HEK293 (cell line): ENCODE measurements at regions not wholly inside any gene's neighbourhood (a gene's known extent, or its start where the extent isn't known, plus 50 kb on each side); places are given as distances from the start of the nearest gene placed in this dataset.
A peak's percentile ranks its signal among the peaks of the same experiment; 100 is the strongest.

Experiments used
- CTCF ChIA-PET: fragments of 350-600 bp; formaldehyde crosslinking; extraction: SDS; loops from one replicate; lab custom pipeline; 2021; ENCODE audit warnings: antibody characterized with exemption; lab: Yijun Ruan, JAX
- POLR2A ChIA-PET: fragments of 300-600 bp; formaldehyde crosslinking; extraction: SDS; loops from one replicate; lab custom pipeline; 2020; ENCODE audit warnings: antibody characterized with exemption, inconsistent platforms; lab: Yijun Ruan, JAX
- H3K27ac ChIP-seq: fragments of 200-500 bp; sonication (Bioruptor generic); 2 replicates; pipeline ENCODE4 v1.5.1; 2014; ENCODE audit warnings: low read depth, low read length, control low read depth, inconsistent platforms; ENCODE audit errors: extremely low read depth
- H3K36me3 ChIP-seq, 2 experiments: fragments of 200-500 bp in 1 of 2; sonication (Bioruptor generic) in 1 of 2; 1 replicate in 1 of 2; 2 replicates in 1 of 2; pipeline ENCODE4 v1.5.1; 2014 to 2017; ENCODE audit warnings: inconsistent platforms in 2 of 2, low read length in 2 of 2; ENCODE audit not compliant: control insufficient read depth in 2 of 2, insufficient read depth in 1 of 2
- H3K4me1 ChIP-seq: fragments of 200-500 bp; sonication (Bioruptor generic); 2 replicates; pipeline ENCODE4 v1.5.1; 2014; ENCODE audit warnings: mild to moderate bottlenecking, low read length, inconsistent platforms; ENCODE audit not compliant: control insufficient read depth, insufficient read depth
- H3K4me3 ChIP-seq: 2 replicates; pipeline ENCODE4 v1.5.1; 2011; ENCODE audit warnings: low read depth, mild to moderate bottlenecking, control low read depth, low read length, moderate library complexity
- H3K9me3 ChIP-seq: fragments of 200-500 bp; sonication (Bioruptor generic); 2 replicates; pipeline ENCODE4 v1.5.1; 2014; ENCODE audit warnings: low read depth, low read length, inconsistent platforms; ENCODE audit not compliant: control insufficient read depth, insufficient read depth
- EGR2 ChIP-seq: fragments of 450-650 bp; formaldehyde crosslinking; IDR thresholded peaks from 2 replicates; pipeline ENCODE4 v1.5.1; 2016; ENCODE audit warnings: low read depth, missing biosample characterization, missing genetic modification characterization
- HOXA7 ChIP-seq: sonication (generic); formaldehyde crosslinking; IDR thresholded peaks from 2 replicates; pipeline ENCODE4 v1.8.1; 2022; ENCODE audit warnings: missing genetic modification reagents, borderline replicate concordance
- HOXC10 ChIP-seq: sonication (generic); formaldehyde crosslinking; IDR thresholded peaks from 2 replicates; pipeline ENCODE4 v1.8.1; 2023; ENCODE audit warnings: mild to moderate bottlenecking, missing genetic modification reagents
- INSM2 ChIP-seq: fragments of 450-650 bp; formaldehyde crosslinking; IDR thresholded peaks from 2 replicates; pipeline ENCODE4 v1.5.1; 2016; ENCODE audit warnings: missing biosample characterization, missing genetic modification characterization
- MZF1 ChIP-seq: fragments of 450-650 bp; formaldehyde crosslinking; IDR thresholded peaks from 2 replicates; pipeline ENCODE4 v1.5.1; 2017; ENCODE audit warnings: missing biosample characterization, missing genetic modification characterization, borderline replicate concordance
- PATZ1 ChIP-seq: fragments of 450-650 bp; formaldehyde crosslinking; IDR thresholded peaks from 2 replicates; pipeline ENCODE4 v1.5.1; 2016; ENCODE audit warnings: missing biosample characterization, missing genetic modification characterization
- PRDM10 ChIP-seq: fragments of 450-650 bp; formaldehyde crosslinking; IDR thresholded peaks from 2 replicates; pipeline ENCODE4 v1.5.1; 2016; ENCODE audit warnings: missing biosample characterization, missing genetic modification characterization
- YY1 ChIP-seq: fragments of 450-650 bp; formaldehyde crosslinking; IDR thresholded peaks from 2 replicates; pipeline ENCODE4 v1.5.1; 2018; ENCODE audit warnings: missing biosample characterization, missing genetic modification characterization
- ZFHX2 ChIP-seq: fragments of 450-650 bp; formaldehyde crosslinking; conservative IDR thresholded peaks from 2 replicates; pipeline ENCODE4 v1.5.1; 2016; ENCODE audit warnings: missing biosample characterization, missing genetic modification characterization
- ZNF239 ChIP-seq: fragments of 450-650 bp; formaldehyde crosslinking; IDR thresholded peaks from 2 replicates; pipeline ENCODE4 v1.5.1; 2016; ENCODE audit warnings: missing biosample characterization, missing genetic modification characterization
- ZNF311 ChIP-seq: fragments of 450-650 bp; formaldehyde crosslinking; IDR thresholded peaks from 2 replicates; pipeline ENCODE4 v1.5.1; 2017; ENCODE audit warnings: missing biosample characterization, missing genetic modification characterization, borderline replicate concordance
- ZNF341 ChIP-seq: fragments of 450-650 bp; formaldehyde crosslinking; IDR thresholded peaks from 2 replicates; pipeline ENCODE4; 2016; ENCODE audit warnings: low read depth, missing biosample characterization, missing genetic modification characterization
- ZNF366 ChIP-seq: fragments of 450-650 bp; formaldehyde crosslinking; conservative IDR thresholded peaks from 2 replicates; pipeline ENCODE4 v1.5.1; 2016; ENCODE audit warnings: missing biosample characterization, missing genetic modification characterization
- ZNF423 ChIP-seq: fragments of 450-650 bp; formaldehyde crosslinking; IDR thresholded peaks from 2 replicates; pipeline ENCODE4 v1.5.1; 2016; ENCODE audit warnings: missing biosample characterization, missing genetic modification characterization
- ZNF473 ChIP-seq: fragments of 450-650 bp; formaldehyde crosslinking; IDR thresholded peaks from 2 replicates; pipeline ENCODE4 v1.5.1; 2017; ENCODE audit warnings: missing biosample characterization, missing genetic modification characterization
- ZNF530 ChIP-seq: fragments of 450-650 bp; formaldehyde crosslinking; IDR thresholded peaks from 2 replicates; pipeline ENCODE4 v1.5.1; 2016; ENCODE audit warnings: low read depth, missing biosample characterization, missing genetic modification characterization
- ZNF544 ChIP-seq: fragments of 450-650 bp; formaldehyde crosslinking; IDR thresholded peaks from 2 replicates; pipeline ENCODE4 v1.5.0; 2017; ENCODE audit warnings: missing biosample characterization, missing genetic modification characterization
- ZNF610 ChIP-seq: fragments of 450-650 bp; formaldehyde crosslinking; IDR thresholded peaks from 2 replicates; pipeline ENCODE4 v1.5.1; 2016; ENCODE audit warnings: missing biosample characterization, missing genetic modification characterization, borderline replicate concordance
- ZNF792 ChIP-seq: fragments of 450-650 bp; formaldehyde crosslinking; IDR thresholded peaks from 2 replicates; pipeline ENCODE4 v1.5.1; 2016; ENCODE audit warnings: missing biosample characterization, missing genetic modification characterization
- TF ChIP-seq, protein P1 (sequence below): fragments of 450-650 bp; formaldehyde crosslinking; IDR thresholded peaks from 2 replicates; pipeline ENCODE4 v1.5.1; 2016; ENCODE audit warnings: missing biosample characterization, missing genetic modification characterization

DNA sequence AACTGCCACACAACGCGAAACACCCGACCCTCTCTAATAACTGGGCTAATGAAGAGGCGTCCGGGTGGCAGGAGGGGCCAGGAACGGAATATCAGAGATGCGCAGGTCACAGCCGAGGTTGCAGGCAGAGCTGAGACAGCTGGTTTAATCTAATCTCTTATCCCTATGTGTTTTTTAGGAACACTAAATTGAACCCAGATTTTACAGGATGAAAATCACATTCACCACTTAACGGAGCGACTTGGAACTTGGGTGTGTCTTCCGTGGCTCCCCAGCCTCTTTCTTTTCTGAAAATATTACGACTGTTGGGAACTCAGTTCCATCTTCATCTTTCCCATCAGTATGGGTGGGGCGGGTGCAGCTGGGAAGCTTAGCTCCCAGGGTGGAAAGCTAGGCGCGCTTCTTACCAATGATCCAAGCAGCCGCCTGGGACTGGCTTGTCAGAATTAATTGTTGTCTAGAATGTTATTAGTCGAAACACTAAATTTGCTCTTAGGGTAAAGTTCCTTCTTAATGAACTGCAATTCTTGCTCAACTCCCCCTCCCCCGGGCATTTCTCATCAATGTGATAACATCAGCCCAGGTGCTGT, 92.5 kb downstream of the IRX2 start (continued):
- TF ChIP-seq HOXA7 (CRISPR knock-in tag) (no peak), MZF1 (no peak)
- TF ChIP-seq, all 188 proteins: peak for 0

DNA sequence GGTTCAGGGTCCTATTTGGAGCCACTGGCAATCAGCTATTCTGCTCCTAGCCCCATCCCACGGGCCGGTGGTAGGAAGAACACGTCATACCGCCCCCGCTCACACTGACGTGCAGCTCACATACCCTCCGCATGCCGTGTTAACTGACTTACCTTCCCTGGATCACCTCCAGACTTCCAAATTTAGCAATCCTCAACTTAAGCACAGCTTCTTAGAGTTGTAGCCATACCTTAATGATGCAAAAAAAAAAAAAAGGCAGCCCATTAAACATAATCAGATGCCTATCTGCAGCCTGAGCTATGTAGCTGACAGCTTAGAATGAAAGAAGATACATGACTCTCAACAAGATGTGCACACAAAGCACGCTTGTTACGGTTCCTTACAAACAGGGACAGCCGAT, 93.0 kb downstream of the IRX2 start:
- TF ChIP-seq PRDM10 (tag by site-specific recombination) = no peak
- TF ChIP-seq ZFHX2 = peak; percentile 27; the same call in 1 of the 2 replicates
- no peak for TF ChIP-seq ZNF544 (tag by site-specific recombination)
- peak; percentile 27; the same call in 1 of the 2 replicates for TF ChIP-seq EGR2 (tag by site-specific recombination)
- no peak for TF ChIP-seq ZNF473 (tag by site-specific recombination)
- no peaks in the 10 kb centered on the region for H3K4me1 ChIP-seq
- H3K9me3 ChIP-seq = no peaks in the 10 kb centered on the region
- no peak overlapping the region for H3K4me3 ChIP-seq
- CTCF ChIA-PET = no interaction called here
- H3K27ac ChIP-seq = no peak overlapping the region
- no peaks in the 10 kb centered on the region for H3K36me3 ChIP-seq
- POLR2A ChIA-PET = interaction anchor here (0.7 kb wide), 1 partner anchor 797 kb away, joined by 3 read pairs; no protein-coding TSS in a partner anchor

DNA sequence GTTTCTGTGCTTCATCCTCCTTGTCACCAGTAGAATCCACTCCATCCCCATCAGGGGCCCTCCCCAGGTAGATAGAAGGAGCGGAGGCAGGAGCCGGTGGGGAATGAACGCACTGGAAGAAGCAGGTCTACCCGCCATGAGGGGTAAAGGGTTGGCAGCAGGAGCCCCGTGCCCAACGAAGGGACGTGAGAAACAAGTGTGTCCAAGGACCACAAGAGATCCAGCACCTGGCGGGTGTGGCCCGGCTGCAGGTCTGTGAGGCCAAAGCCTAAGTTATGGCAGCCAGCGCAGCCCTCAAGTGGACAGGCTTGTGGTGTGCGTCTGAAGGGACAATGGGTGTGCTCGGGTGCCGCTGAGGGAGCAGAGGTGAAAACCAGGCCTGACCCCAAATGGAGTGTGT, 94.3 kb downstream of the IRX2 start:
- POLR2A ChIA-PET = no interaction called here
- no peak for TF ChIP-seq ZFHX2
- no peak for TF ChIP-seq ZNF530 (tag by site-specific recombination)
- no peak for TF ChIP-seq ZNF792 (tag by site-specific recombination)
- no peak for TF ChIP-seq HOXC10 (CRISPR knock-in tag)
- no peak for TF ChIP-seq ZNF423 (tag by site-specific recombination)
- TF ChIP-seq ZNF311 (tag by site-specific recombination) = no peak
- TF ChIP-seq ZNF366 (tag by site-specific recombination) = no peak
- TF ChIP-seq INSM2 (tag by site-specific recombination) = no peak
- TF ChIP-seq, protein P1, sequence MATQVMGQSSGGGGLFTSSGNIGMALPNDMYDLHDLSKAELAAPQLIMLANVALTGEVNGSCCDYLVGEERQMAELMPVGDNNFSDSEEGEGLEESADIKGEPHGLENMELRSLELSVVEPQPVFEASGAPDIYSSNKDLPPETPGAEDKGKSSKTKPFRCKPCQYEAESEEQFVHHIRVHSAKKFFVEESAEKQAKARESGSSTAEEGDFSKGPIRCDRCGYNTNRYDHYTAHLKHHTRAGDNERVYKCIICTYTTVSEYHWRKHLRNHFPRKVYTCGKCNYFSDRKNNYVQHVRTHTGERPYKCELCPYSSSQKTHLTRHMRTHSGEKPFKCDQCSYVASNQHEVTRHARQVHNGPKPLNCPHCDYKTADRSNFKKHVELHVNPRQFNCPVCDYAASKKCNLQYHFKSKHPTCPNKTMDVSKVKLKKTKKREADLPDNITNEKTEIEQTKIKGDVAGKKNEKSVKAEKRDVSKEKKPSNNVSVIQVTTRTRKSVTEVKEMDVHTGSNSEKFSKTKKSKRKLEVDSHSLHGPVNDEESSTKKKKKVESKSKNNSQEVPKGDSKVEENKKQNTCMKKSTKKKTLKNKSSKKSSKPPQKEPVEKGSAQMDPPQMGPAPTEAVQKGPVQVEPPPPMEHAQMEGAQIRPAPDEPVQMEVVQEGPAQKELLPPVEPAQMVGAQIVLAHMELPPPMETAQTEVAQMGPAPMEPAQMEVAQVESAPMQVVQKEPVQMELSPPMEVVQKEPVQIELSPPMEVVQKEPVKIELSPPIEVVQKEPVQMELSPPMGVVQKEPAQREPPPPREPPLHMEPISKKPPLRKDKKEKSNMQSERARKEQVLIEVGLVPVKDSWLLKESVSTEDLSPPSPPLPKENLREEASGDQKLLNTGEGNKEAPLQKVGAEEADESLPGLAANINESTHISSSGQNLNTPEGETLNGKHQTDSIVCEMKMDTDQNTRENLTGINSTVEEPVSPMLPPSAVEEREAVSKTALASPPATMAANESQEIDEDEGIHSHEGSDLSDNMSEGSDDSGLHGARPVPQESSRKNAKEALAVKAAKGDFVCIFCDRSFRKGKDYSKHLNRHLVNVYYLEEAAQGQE (tag by site-specific recombination) = no peak
- no peak for TF ChIP-seq ZNF239 (tag by site-specific recombination)
- TF ChIP-seq YY1 (tag by site-specific recombination) = no peak
- TF ChIP-seq PATZ1 = no peak
- no peak for TF ChIP-seq ZNF341 (tag by site-specific recombination)
- no peak for TF ChIP-seq ZNF610 (tag by site-specific recombination)

More for the DNA sequence above, 94.3 kb downstream of the IRX2 start:
- H3K36me3 ChIP-seq = no peaks in the 10 kb centered on the region
- H3K4me3 ChIP-seq = no peak overlapping the region
- H3K27ac ChIP-seq = no peak overlapping the region
- H3K4me1 ChIP-seq = no peaks in the 10 kb centered on the region
- CTCF ChIA-PET = no interaction called here
- H3K9me3 ChIP-seq = no peaks in the 10 kb centered on the region
